ENCODE measurements at regions not wholly inside any gene's neighbourhood (a gene's known extent, or its start where the extent isn't known, plus 50 kb on each side); places are given as distances from the start of the nearest gene placed in this dataset.
A peak's percentile ranks its signal among the peaks of the same experiment; 100 is the strongest.

DNA sequence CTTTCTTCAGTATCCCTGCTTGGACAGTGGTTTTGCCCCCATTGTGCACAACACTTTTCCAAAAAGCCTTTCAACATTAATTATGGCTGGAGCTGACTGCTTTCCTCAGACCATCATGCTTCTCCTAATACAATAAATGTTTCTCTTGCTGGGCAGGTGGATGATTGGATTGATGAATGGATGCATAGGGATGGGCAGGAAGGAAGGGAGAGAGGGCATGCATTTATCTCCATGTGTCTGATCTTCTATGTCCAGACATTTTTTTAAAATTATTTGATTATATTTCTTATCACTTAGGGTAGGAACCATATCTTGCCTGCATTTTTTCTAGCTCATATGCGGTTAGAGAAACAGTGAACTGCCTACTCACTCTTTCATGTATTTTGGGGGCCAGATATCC lies 218.5 kb downstream of the PRL start:
- 83% methylated on average over 1 of the region's 1 CpG for WGBS (ENCODE audit: low lambda C conversion rate)
- Histone ChIP-seq H3K4me1 (ENCODE audit: control insufficient read depth in 1 of 2, insufficient read depth in 2 of 2, low read depth in 1 of 2, low read length in 1 of 2) (peaks cover 0 to 5% of the 10 kb centered on the region in 2 experiments; a peak in 2 of 4 replicates), H4K20me1 (ENCODE audit: insufficient read depth) (no peaks in the 10 kb centered on the region), H3K9me3 (no peaks in the 10 kb centered on the region), H3K9me2 (no peaks in the 10 kb centered on the region), H2AFZ (ENCODE audit: low read depth) (no peak overlapping the region), H3K4me3 (ENCODE audit: low read depth in 2 of 2, low read length in 1 of 2) (no peak overlapping the region), H3K79me2 (ENCODE audit: insufficient read depth) (no peaks in the 10 kb centered on the region; the same call in 1 of the 2 replicates), H3K4me2 (no peak overlapping the region), H3K36me3 (replicated peaks in 1 of 2; ENCODE audit: control insufficient read depth in 1 of 2, insufficient read depth in 2 of 2, low read length in 1 of 2) (peaks cover 0 to 9% of the 10 kb centered on the region in 2 experiments), H3F3A (replicated peaks; ENCODE audit: insufficient read depth) (no peaks in the 10 kb centered on the region), H3K9ac (no peak overlapping the region), H3K27ac (ENCODE audit: low read depth in 2 of 2, low read length in 1 of 2) (peak overlapping the region in 1 of 2 experiments; percentile 91; a peak in 2 of 4 replicates), H3K27me3 (ENCODE audit: insufficient read depth) (no peaks in the 10 kb centered on the region)
- CTCF ChIA-PET: interaction anchor here (1.1 kb wide), 1 partner anchor 80 kb away, joined by 4 read pairs; no protein-coding TSS in a partner anchor
- POLR2A ChIA-PET: no interaction called here
- TF ChIP-seq GATA2 (CRISPR knock-in tag; IDR thresholded peaks at IDR 0.05): peak; percentile 39
- no peak for TF ChIP-seq FOSL2 (IDR thresholded peaks at IDR 0.05; ENCODE audit: borderline replicate concordance, low read depth)
- TF ChIP-seq RFX5 (IDR thresholded peaks at IDR 0.05; ENCODE audit: low read length): no peak
- TF ChIP-seq MXI1 (IDR thresholded peaks at IDR 0.05; ENCODE audit: low read depth, low read length): no peak
- TF ChIP-seq JUND (IDR thresholded peaks at IDR 0.05): no peak
- TF ChIP-seq PBX3 (IDR thresholded peaks at IDR 0.05): no peak
- no peak for TF ChIP-seq CHD2 (IDR thresholded peaks at IDR 0.05; ENCODE audit: low read length, partially characterized antibody)
- no peak; the same call in 1 of the 2 replicates for TF ChIP-seq FOXJ3 (CRISPR knock-in tag; IDR thresholded peaks at IDR 0.05)
- TF ChIP-seq RXRA (IDR thresholded peaks at IDR 0.05; ENCODE audit: borderline replicate concordance, low read depth): no peak
- peak in 1 of 2 experiments; percentile 63; a peak in 2 of 4 replicates for TF ChIP-seq EP300 (IDR thresholded peaks at IDR 0.05; ENCODE audit: borderline replicate concordance in 1 of 2, low read depth in 1 of 2, low read length in 1 of 2)
- TF ChIP-seq, protein P1, sequence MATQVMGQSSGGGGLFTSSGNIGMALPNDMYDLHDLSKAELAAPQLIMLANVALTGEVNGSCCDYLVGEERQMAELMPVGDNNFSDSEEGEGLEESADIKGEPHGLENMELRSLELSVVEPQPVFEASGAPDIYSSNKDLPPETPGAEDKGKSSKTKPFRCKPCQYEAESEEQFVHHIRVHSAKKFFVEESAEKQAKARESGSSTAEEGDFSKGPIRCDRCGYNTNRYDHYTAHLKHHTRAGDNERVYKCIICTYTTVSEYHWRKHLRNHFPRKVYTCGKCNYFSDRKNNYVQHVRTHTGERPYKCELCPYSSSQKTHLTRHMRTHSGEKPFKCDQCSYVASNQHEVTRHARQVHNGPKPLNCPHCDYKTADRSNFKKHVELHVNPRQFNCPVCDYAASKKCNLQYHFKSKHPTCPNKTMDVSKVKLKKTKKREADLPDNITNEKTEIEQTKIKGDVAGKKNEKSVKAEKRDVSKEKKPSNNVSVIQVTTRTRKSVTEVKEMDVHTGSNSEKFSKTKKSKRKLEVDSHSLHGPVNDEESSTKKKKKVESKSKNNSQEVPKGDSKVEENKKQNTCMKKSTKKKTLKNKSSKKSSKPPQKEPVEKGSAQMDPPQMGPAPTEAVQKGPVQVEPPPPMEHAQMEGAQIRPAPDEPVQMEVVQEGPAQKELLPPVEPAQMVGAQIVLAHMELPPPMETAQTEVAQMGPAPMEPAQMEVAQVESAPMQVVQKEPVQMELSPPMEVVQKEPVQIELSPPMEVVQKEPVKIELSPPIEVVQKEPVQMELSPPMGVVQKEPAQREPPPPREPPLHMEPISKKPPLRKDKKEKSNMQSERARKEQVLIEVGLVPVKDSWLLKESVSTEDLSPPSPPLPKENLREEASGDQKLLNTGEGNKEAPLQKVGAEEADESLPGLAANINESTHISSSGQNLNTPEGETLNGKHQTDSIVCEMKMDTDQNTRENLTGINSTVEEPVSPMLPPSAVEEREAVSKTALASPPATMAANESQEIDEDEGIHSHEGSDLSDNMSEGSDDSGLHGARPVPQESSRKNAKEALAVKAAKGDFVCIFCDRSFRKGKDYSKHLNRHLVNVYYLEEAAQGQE (IDR thresholded peaks at IDR 0.05; ENCODE audit: low read depth, low read length): no peak
- TF ChIP-seq SIN3A (IDR thresholded peaks at IDR 0.05; ENCODE audit: borderline replicate concordance, low read depth, low read length): no peak
- TF ChIP-seq TAF1 (IDR thresholded peaks at IDR 0.05; ENCODE audit: borderline replicate concordance, low read depth, low read length): no peak
- TF ChIP-seq MEF2A (IDR thresholded peaks at IDR 0.05; ENCODE audit: borderline replicate concordance, low read depth): no peak
- TF ChIP-seq, protein P2, sequence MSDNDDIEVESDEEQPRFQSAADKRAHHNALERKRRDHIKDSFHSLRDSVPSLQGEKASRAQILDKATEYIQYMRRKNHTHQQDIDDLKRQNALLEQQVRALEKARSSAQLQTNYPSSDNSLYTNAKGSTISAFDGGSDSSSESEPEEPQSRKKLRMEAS (IDR thresholded peaks at IDR 0.05; ENCODE audit: low read depth): no peak
- TF ChIP-seq NRF1 (IDR thresholded peaks at IDR 0.05; ENCODE audit: low read depth, low read length): no peak
- TF ChIP-seq ELF1 (IDR thresholded peaks at IDR 0.05): no peak
- DNase-seq: no peak
